ENCODE measurements at regions not wholly inside any gene's neighbourhood (a gene's known extent, or its start where the extent isn't known, plus 50 kb on each side); places are given as distances from the start of the nearest gene placed in this dataset.
"Not testable (repeated sequence)": the region's sequence is repeated elsewhere in the genome, so short reads cannot be mapped to it uniquely, and the experiment has no call there.

- no peak for DNase-seq (ENCODE audit: low read depth)
Measured at GRCh38 chr13:58994777-58995176, 1169.0 kb downstream of the DIAPH3 start.

DNA sequence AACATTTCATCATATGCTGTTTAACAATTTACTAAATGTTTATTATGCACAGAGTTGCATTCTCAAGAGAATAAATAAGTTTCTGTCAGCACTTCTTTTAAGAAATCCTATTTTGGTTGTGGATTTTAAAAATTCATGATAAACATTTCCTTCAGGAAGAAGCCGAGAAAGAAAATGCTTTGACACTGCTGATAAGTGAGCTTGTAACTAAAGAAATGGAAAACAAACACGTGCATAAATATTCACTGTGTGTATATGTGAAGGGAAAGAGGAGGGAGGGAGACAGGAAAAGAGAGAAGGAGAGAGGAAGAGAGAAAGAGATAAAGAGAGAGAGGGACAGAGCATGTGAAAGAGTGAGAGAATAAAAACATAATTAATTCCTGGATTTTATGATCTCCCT, 1165.0 kb downstream of the DIAPH3 start:
- DNase-seq (ENCODE audit: low read depth): no peak

DNA sequence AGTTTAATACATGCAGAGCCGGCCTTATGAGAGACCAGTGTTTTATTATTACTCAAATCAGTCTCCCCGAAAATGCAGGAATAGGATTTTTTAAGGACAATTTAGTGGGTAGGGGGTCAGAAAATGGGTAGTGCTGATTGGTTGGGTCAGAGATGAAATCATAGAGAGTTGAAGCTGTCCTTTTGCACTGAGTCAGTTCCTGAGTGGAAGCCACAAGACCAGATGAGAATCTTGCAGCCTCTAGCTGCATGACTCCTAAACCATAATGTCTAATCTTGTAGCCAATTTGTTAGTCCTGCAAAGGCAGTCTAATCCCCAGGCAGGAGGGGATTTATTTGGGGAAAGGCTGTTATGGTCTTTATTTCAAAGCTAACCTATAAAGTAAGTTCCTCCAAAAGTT, 1163.9 kb downstream of the DIAPH3 start:
- DNase-seq (ENCODE audit: low read depth): no peak

- DNase-seq (ENCODE audit: low read depth): no peak
Measured at GRCh38 chr13:59000770-59001169, 1163.0 kb downstream of the DIAPH3 start.

DNA sequence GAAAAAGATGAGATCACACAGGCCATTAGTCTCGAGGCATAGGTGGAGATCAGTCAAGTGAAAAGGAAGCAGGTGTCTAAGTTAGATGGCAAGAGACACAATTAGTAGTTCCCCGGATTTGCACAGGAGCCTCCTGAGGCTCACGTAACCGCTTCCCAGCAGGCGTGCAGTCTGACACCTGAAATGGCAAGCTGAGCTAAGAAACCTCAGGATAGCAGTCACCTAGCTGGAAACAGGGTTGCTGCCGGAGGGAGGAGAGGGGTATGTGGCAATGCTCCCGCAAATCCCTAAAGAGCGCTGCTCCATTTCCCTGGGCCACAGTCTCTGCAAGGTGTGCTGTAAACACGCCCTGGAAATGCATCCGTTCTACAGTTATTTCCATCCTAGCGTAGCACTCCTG, 1151.0 kb downstream of the DIAPH3 start:
- DNase-seq (ENCODE audit: low read depth): no peak

DNA sequence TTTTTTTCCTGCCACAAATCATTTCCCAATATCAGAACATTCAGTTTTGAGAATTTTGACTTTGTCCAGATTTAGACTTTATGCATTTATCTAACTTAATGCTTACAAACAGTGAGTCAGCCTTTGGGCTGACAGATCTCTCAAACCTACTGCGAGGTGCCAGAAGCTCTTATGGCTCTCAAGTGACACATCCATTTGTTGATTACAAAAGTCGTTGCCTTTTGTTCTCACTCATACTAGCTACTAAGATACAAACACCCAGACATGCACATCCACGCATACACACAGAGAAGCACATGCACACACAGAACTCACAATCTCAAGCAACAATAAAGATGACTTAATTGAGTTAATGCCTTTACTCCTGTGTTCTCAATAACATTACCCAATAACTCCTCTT, 1147.5 kb downstream of the DIAPH3 start:
- no peak for DNase-seq (ENCODE audit: low read depth)

DNA sequence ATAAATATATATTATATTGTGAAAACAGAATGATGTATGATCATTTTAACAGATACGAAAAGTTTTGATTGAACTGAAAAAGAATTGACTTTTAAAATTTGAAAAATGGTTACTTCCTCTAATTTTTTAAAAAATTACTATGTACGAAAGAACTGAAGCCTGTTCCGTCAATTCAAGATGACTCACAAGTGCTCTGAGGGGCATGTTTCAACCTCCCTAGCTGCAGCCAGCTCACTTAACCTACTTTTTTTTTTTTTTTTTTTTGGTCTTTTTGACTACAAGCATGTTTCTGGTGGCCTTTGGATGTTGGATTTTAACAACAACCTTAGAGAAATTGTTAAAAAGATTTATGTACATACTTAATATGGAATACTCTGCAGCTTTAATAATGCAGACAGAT, 1139.3 kb downstream of the DIAPH3 start:
- no peak for DNase-seq (ENCODE audit: low read depth)

DNA sequence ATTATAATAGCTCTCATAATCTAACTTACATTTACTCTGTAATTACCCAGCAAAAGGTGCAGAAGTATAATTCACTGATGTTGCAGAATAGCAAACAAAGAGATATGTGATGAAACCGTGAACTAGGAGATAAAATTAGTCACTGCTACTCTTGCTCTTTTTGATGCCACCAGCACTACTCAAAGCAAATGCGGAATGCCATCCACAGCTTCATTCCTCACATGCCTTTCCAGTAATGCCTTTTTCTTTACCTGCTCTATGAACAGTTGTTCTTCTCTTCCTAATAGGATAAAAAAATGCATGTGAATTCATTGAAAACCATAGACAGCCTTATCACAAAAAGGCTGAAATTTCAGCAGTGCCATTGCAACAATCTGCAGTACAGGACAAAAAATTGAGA, 1129.5 kb downstream of the DIAPH3 start:
- no peak for DNase-seq (ENCODE audit: low read depth)

GRCh38 chr13:59038824-59039223, 1124.9 kb downstream of the DIAPH3 start:
- no peak for DNase-seq (ENCODE audit: low read depth)

DNA sequence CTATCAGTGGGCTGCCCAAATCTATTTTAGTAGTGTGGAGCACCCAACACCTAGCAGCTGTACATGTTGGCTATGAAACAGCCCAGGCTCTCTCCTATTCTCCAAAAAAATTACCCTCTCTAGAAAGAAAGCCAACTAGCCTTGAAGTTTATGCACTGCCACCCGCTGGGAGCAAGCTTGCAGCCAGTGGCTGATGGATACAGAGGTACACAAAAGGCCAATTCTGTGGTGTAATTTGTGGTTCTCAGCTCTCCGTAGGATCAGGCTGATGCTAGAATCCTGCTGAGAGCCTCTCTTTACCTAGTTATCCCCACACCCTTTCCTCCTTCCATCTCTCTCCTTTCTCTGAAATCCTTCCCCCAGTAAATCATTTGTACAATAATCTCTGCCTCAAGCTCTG, 1120.7 kb downstream of the DIAPH3 start:
- no peak for DNase-seq (ENCODE audit: low read depth)

DNA sequence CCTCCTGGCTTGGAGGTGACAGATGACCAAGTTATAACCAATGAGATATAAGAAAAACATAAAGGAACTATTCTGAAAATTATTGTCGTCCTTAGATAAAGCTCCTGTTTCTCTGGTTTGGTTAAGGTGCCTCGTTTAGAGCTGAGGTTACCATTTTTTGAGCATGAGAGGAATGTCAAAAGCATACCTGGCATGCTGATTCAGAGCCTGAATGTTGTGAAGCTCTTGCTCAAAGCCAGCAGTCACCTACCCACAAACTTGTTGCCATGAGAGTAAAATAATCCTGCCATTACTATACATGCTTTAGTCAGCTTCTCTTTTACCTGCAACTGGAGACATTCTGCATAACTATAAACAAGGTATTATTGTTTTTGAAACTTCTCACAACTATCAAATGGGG, 1116.2 kb downstream of the DIAPH3 start:
- DNase-seq (ENCODE audit: low read depth): no peak

DNA sequence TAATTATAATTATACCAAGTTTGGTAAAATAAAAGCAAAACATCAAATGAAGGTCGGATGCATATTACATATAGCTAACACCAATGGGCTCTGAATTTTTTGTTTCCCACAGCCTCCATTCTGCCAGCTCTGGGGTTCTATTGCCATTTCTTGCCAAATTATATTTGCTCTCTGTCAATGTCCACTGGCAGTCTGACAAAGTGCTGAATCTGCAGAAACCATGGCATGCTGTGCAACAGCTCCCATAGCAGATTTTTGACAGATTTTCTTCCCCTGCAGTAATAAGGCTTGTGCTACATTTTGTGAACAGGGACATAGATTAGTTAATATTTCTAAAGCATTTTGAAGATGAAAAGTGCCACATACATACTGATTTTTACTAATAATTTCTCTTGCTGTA, 1102.1 kb downstream of the DIAPH3 start:
- DNase-seq (ENCODE audit: low read depth): no peak

DNA sequence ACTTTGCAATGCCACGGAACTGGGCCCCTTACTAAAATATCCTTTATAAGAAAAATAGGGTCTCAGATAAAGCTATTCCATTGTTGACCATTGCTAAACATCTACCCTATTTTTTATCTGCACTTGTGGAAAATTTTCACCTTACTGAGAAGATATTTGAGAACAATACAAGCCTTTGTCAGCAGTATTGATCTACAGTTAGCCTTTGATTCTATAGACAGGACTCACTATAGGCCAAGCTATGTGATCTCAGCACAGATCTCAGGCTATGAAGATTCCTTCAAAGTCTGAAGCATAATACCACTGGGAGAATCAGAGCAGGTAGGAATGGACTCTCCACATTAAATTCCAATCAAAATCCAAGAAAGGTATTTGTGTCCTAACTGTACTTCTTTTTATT, 1099.7 kb downstream of the DIAPH3 start:
- DNase-seq (ENCODE audit: low read depth): no peak

GRCh38 chr13:59076386-59076785, 1087.3 kb downstream of the DIAPH3 start:
- DNase-seq (ENCODE audit: low read depth): not testable (repeated sequence)

DNA sequence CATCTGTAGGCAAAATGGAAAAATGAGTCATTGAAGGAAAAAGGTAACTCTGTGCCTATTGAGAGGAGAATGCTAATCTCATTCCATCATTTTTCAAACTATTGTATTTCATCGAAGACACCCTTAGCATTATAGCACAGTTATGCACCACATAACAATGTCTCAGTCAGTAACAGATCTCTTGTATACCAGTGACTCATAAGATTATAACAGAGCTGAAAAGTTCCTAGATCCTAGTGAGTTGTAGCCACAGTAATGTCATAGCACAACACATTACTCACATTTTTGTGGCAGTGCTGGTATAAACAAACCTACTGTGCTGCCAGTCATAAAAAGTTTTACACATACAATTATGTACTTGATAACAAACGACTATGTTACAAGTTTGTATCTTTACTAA, 1077.6 kb downstream of the DIAPH3 start:
- DNase-seq (ENCODE audit: low read depth): no peak

- DNase-seq (ENCODE audit: low read depth): no peak
Measured at GRCh38 chr13:59088716-59089115, 1075.0 kb downstream of the DIAPH3 start.

- no peak for DNase-seq (ENCODE audit: low read depth)
Measured at GRCh38 chr13:59094181-59094580, 1069.5 kb downstream of the DIAPH3 start.

- DNase-seq (ENCODE audit: low read depth): no peak
Measured at GRCh38 chr13:59099182-59099974, 1064.3 kb downstream of the DIAPH3 start.

GRCh38 chr13:59103004-59103768, 1060.5 kb downstream of the DIAPH3 start:
- no peak for DNase-seq (ENCODE audit: low read depth)

- DNase-seq (ENCODE audit: low read depth): no peak
Measured at GRCh38 chr13:59111751-59112171, 1052.0 kb downstream of the DIAPH3 start.

GRCh38 chr13:59112221-59112718, 1051.5 kb downstream of the DIAPH3 start:
- DNase-seq (ENCODE audit: low read depth): no peak

DNA sequence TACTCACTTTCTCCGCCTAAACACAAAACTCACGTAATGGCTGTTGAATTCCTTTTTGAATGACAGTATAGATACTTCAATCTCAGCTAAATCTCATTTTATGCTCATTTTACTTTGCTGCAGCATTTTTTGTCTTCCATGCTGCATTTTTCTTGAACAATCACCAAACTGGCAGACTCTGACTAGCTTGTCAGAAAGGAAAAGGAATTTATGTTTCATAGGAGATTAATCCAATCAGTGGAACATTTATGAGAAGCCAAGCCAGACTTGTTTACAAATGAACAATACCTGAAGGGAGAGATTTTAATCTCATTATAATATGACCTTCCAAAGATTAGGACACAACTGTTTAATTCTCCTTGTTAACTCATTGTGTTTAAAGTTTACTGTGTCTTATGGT, 1044.3 kb downstream of the DIAPH3 start:
- no peak for DNase-seq (ENCODE audit: low read depth)

- DNase-seq (ENCODE audit: low read depth): no peak
Measured at GRCh38 chr13:59120297-59120843, 1043.4 kb downstream of the DIAPH3 start.

Data from stimulated activated CD8-positive, alpha-beta memory T cell treated with anti-CD3 and anti-CD28 coated beads, Interleukin-12 subunit alpha, Interleukin-12 subunit beta, amount 100 ng/mL, for 1 hour (primary cell).